ENCODE measurements at regions not wholly inside any gene's neighbourhood (a gene's known extent, or its start where the extent isn't known, plus 50 kb on each side); places are given as distances from the start of the nearest gene placed in this dataset.
A peak's percentile ranks its signal among the peaks of the same experiment; 100 is the strongest.

- H3K4me3 ChIP-seq (ENCODE audit: low read length), result no peak overlapping the region
- DNase-seq (ENCODE audit: low read depth), result peak; percentile 39
- no peak for TF ChIP-seq CTCF (conservative IDR thresholded peaks at IDR 0.05; ENCODE audit: low read length)
Observed at GRCh38 chr12:93115646-93116045, 186.6 kb upstream of the EEA1 start.

GRCh38 chr12:93116632-93117031 lies 187.5 kb upstream of the EEA1 start:
- DNase-seq (ENCODE audit: low read depth), result peak; percentile 40
- no peak for TF ChIP-seq CTCF (conservative IDR thresholded peaks at IDR 0.05; ENCODE audit: low read length)
- H3K4me3 ChIP-seq (ENCODE audit: low read length), result no peak overlapping the region

GRCh38 chr12:93121729-93122488 lies 192.8 kb upstream of the EEA1 start:
- H3K4me3 ChIP-seq (ENCODE audit: low read length), result no peak overlapping the region
- peak; percentile 79 for DNase-seq (ENCODE audit: low read depth)
- no peak for TF ChIP-seq CTCF (conservative IDR thresholded peaks at IDR 0.05; ENCODE audit: low read length)

GRCh38 chr12:93122569-93123091 lies 193.5 kb upstream of the EEA1 start:
- no peak for DNase-seq (ENCODE audit: low read depth)
- H3K4me3 ChIP-seq (ENCODE audit: low read length), result no peak overlapping the region
- no peak for TF ChIP-seq CTCF (conservative IDR thresholded peaks at IDR 0.05; ENCODE audit: low read length)

- no peak for DNase-seq (ENCODE audit: low read depth)
- TF ChIP-seq CTCF (conservative IDR thresholded peaks at IDR 0.05; ENCODE audit: low read length), result no peak
- H3K4me3 ChIP-seq (ENCODE audit: low read length), result no peak overlapping the region
Observed at GRCh38 chr12:93125126-93125525, 196.0 kb upstream of the EEA1 start.

- no peak for TF ChIP-seq CTCF (conservative IDR thresholded peaks at IDR 0.05; ENCODE audit: low read length)
- no peak for DNase-seq (ENCODE audit: low read depth)
- no peak overlapping the region for H3K4me3 ChIP-seq (ENCODE audit: low read length)
Observed at GRCh38 chr12:93126069-93126474, 197.0 kb upstream of the EEA1 start.

GRCh38 chr12:93127107-93127560 lies 198.0 kb upstream of the EEA1 start:
- DNase-seq (ENCODE audit: low read depth), result no peak
- no peak for TF ChIP-seq CTCF (conservative IDR thresholded peaks at IDR 0.05; ENCODE audit: low read length)
- H3K4me3 ChIP-seq (ENCODE audit: low read length), result no peak overlapping the region

All from AG10803 (cell line).